ENCODE measurements at regions not wholly inside any gene's neighbourhood (a gene's known extent, or its start where the extent isn't known, plus 50 kb on each side); places are given as distances from the start of the nearest gene placed in this dataset.

- no peaks in the 10 kb centered on the region for H3K9me2 ChIP-seq (replicated peaks; ENCODE audit: insufficient read depth, low read length)
- H4K20me1 ChIP-seq (ENCODE audit: insufficient read depth, low read length): no peaks in the 10 kb centered on the region
- no peak for TF ChIP-seq CTCF (IDR thresholded peaks at IDR 0.05; ENCODE audit: low read length)
- no peak for TF ChIP-seq EZH2 (optimal IDR thresholded peaks at IDR 0.05; ENCODE audit: low read depth, low read length)
- TF ChIP-seq EZH2phosphoT487 (IDR thresholded peaks at IDR 0.05; ENCODE audit: low read length): no peak
- H3K79me2 ChIP-seq (ENCODE audit: low read length): no peaks in the 10 kb centered on the region
- H3F3A ChIP-seq (ENCODE audit: insufficient read depth, low read length): no peaks in the 10 kb centered on the region
- H3K36me3 ChIP-seq (replicated peaks; ENCODE audit: insufficient read depth, low read length): no peaks in the 10 kb centered on the region
- H2AFZ ChIP-seq (ENCODE audit: low read length): no peak overlapping the region
- no peak for DNase-seq
- H3K4me2 ChIP-seq (ENCODE audit: low read depth, low read length): no peak overlapping the region
- H3K27ac ChIP-seq (ENCODE audit: low read length): no peak overlapping the region
- H3K4me3 ChIP-seq (ENCODE audit: low read length): no peak overlapping the region
- no peaks in the 10 kb centered on the region for H3K4me1 ChIP-seq (ENCODE audit: low read length)
- no peaks in the 10 kb centered on the region for H3K9me3 ChIP-seq (replicated peaks; ENCODE audit: insufficient read depth, low read length)
- no peaks in the 10 kb centered on the region for H3K27me3 ChIP-seq (replicated peaks; ENCODE audit: insufficient read depth, low read length)
- H3K9ac ChIP-seq (ENCODE audit: low read length): no peak overlapping the region
These were observed 83.9 kb upstream of the BTBD3 start for GRCh38 chr20:11833825-11834224.

GRCh38 chr20:11838076-11838636 is 79.5 kb upstream of the BTBD3 start:
- H3K9ac ChIP-seq (ENCODE audit: low read length): no peak overlapping the region
- no peak overlapping the region for H3K27ac ChIP-seq (ENCODE audit: low read length)
- no peak for TF ChIP-seq EZH2phosphoT487 (IDR thresholded peaks at IDR 0.05; ENCODE audit: low read length)
- TF ChIP-seq CTCF (IDR thresholded peaks at IDR 0.05; ENCODE audit: low read length): no peak
- no peak for TF ChIP-seq EZH2 (optimal IDR thresholded peaks at IDR 0.05; ENCODE audit: low read depth, low read length)
- DNase-seq: no peak
- no peaks in the 10 kb centered on the region for H3K4me1 ChIP-seq (ENCODE audit: low read length)
- H3K4me3 ChIP-seq (ENCODE audit: low read length): no peak overlapping the region
- H4K20me1 ChIP-seq (ENCODE audit: insufficient read depth, low read length): no peaks in the 10 kb centered on the region
- no peaks in the 10 kb centered on the region for H3K9me3 ChIP-seq (replicated peaks; ENCODE audit: insufficient read depth, low read length)
- no peaks in the 10 kb centered on the region for H3K9me2 ChIP-seq (replicated peaks; ENCODE audit: insufficient read depth, low read length)
- H3K27me3 ChIP-seq (replicated peaks; ENCODE audit: insufficient read depth, low read length): no peaks in the 10 kb centered on the region
- H2AFZ ChIP-seq (ENCODE audit: low read length): no peak overlapping the region
- no peaks in the 10 kb centered on the region for H3F3A ChIP-seq (ENCODE audit: insufficient read depth, low read length)
- H3K79me2 ChIP-seq (ENCODE audit: low read length): no peaks in the 10 kb centered on the region
- no peaks in the 10 kb centered on the region for H3K36me3 ChIP-seq (replicated peaks; ENCODE audit: insufficient read depth, low read length)
- H3K4me2 ChIP-seq (ENCODE audit: low read depth, low read length): no peak overlapping the region

- no peak for DNase-seq
- H3K4me1 ChIP-seq (ENCODE audit: low read length): no peaks in the 10 kb centered on the region
- no peaks in the 10 kb centered on the region for H3K79me2 ChIP-seq (ENCODE audit: low read length)
- no peaks in the 10 kb centered on the region for H3F3A ChIP-seq (ENCODE audit: insufficient read depth, low read length)
- no peaks in the 10 kb centered on the region for H3K36me3 ChIP-seq (replicated peaks; ENCODE audit: insufficient read depth, low read length)
- no peaks in the 10 kb centered on the region for H3K27me3 ChIP-seq (replicated peaks; ENCODE audit: insufficient read depth, low read length)
- H3K9me2 ChIP-seq (replicated peaks; ENCODE audit: insufficient read depth, low read length): no peaks in the 10 kb centered on the region
- no peak for TF ChIP-seq CTCF (IDR thresholded peaks at IDR 0.05; ENCODE audit: low read length)
- H3K27ac ChIP-seq (ENCODE audit: low read length): no peak overlapping the region
- H3K4me3 ChIP-seq (ENCODE audit: low read length): no peak overlapping the region
- no peak overlapping the region for H2AFZ ChIP-seq (ENCODE audit: low read length)
- H3K9me3 ChIP-seq (replicated peaks; ENCODE audit: insufficient read depth, low read length): no peaks in the 10 kb centered on the region
- H4K20me1 ChIP-seq (ENCODE audit: insufficient read depth, low read length): no peaks in the 10 kb centered on the region
- H3K9ac ChIP-seq (ENCODE audit: low read length): no peak overlapping the region
- no peak overlapping the region for H3K4me2 ChIP-seq (ENCODE audit: low read depth, low read length)
These were observed 75.7 kb upstream of the BTBD3 start for GRCh38 chr20:11841972-11842461.
